ENCODE measurements at regions not wholly inside any gene's neighbourhood (a gene's known extent, or its start where the extent isn't known, plus 50 kb on each side); places are given as distances from the start of the nearest gene placed in this dataset.

DNA sequence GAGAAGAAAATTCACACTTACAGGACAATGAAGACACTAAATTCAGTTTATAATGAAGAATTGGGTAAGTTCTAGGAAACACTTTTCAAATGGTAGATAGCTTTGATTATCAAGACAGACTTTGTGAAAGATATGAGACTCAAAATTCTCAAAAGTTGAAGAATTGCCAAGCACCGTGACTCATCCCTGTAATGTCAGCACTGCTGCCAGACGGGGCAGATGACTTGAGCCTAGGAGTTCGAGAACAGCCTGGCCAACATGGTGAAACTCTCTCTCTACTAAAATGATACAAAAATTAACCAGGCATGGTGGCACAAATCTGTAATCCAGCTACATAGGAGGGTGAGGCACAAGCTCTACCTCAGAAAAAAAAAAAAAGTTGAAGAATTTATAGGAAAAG lies 1820.1 kb upstream of the LRRTM1 start:
- WGBS, 10 experiments, result 0 to 100% (median 89%) methylated on average over 1 to 3 of the region's 3 CpGs; no CpG with 5 or more reads in 1 of the 10 experiments
- in situ Hi-C loops (cut with MboI; ENCODE audit: low pct_unique_long_range_greater_than_20kb in 2 of 9, low sequenced_read_pairs in 9 of 9, unreplicated experiment in 9 of 9), result no loop called here

DNA sequence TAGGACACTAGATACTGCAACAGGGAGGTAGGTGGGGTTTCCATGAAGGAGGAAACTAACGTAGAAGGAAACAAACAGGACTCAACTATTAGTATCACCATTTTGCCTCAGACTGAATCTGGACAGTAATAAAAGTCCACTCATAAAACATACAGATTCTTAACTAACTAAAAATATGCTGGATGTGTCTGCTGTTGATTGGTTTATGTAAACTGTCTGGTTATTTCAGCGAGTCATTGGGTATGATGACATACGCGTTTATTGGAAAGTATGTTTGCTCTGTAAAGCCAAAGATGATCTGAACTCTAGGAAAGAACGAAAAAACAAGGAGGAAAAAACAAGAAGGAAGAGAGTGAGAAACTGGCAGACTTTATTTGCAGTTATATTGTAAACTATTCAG lies 1816.1 kb upstream of the LRRTM1 start:
- in situ Hi-C loops (cut with MboI; ENCODE audit: low pct_unique_long_range_greater_than_20kb in 2 of 9, low sequenced_read_pairs in 9 of 9, unreplicated experiment in 9 of 9), result no loop called here
- ATAC-seq (replicated peaks in 6 of 8), result no peak
- 44 to 100% (median 91%) methylated on average over 1 to 5 of the region's 5 CpGs for WGBS, 10 experiments

More for the DNA sequence above, 1820.1 kb upstream of the LRRTM1 start:
- Histone ChIP-seq H3K4me3 (no peak overlapping the region), H3K4me1 (replicated peaks in 1 of 2) (no peaks in the 10 kb centered on the region), H3K27ac (no peak overlapping the region)
- no peak for ATAC-seq (replicated peaks in 6 of 8)

GRCh38 chr2:82120115-82120514 lies 1815.6 kb upstream of the LRRTM1 start:
- H3K4me3 ChIP-seq, result no peak overlapping the region
- no peaks in the 10 kb centered on the region for H3K4me1 ChIP-seq (replicated peaks in 1 of 2)
- H3K27ac ChIP-seq, result no peak overlapping the region
- in situ Hi-C loops (cut with MboI; ENCODE audit: low pct_unique_long_range_greater_than_20kb in 2 of 9, low sequenced_read_pairs in 9 of 9, unreplicated experiment in 9 of 9), result no loop called here
- 4 to 97% (median 67%) methylated on average over 1 to 2 of the region's 2 CpGs; no CpG with 5 or more reads in 1 of the 10 experiments for WGBS, 10 experiments
- no peak for ATAC-seq (replicated peaks in 6 of 8)

More for the DNA sequence above, 1816.1 kb upstream of the LRRTM1 start:
- H3K4me3 ChIP-seq, result no peak overlapping the region
- H3K27ac ChIP-seq, result no peak overlapping the region
- no peaks in the 10 kb centered on the region for H3K4me1 ChIP-seq (replicated peaks in 1 of 2)

GRCh38 chr2:82109418-82109817 lies 1804.9 kb upstream of the LRRTM1 start:
- no peak for ATAC-seq (replicated peaks in 6 of 8)
- Histone ChIP-seq H3K4me1 (replicated peaks in 1 of 2) (no peaks in the 10 kb centered on the region), H3K4me3 (no peak overlapping the region), H3K27ac (no peak overlapping the region)
- in situ Hi-C loops (cut with MboI; ENCODE audit: low pct_unique_long_range_greater_than_20kb in 2 of 9, low sequenced_read_pairs in 9 of 9, unreplicated experiment in 9 of 9), result no loop called here
- 10 to 100% (median 64%) methylated on average over 1 to 3 of the region's 3 CpGs; no CpG with 5 or more reads in 4 of the 10 experiments for WGBS, 10 experiments

- Histone ChIP-seq H3K27ac (no peak overlapping the region), H3K4me3 (no peak overlapping the region), H3K4me1 (replicated peaks in 1 of 2) (no peaks in the 10 kb centered on the region)
- 29 to 100% (median 86%) methylated on average over 1 of the region's 1 CpG; no CpG with 5 or more reads in 5 of the 10 experiments for WGBS, 10 experiments
- peak in 1 of 8 experiments; percentile 84 for ATAC-seq (replicated peaks in 6 of 8)
- in situ Hi-C loops (cut with MboI; ENCODE audit: low pct_unique_long_range_greater_than_20kb in 2 of 9, low sequenced_read_pairs in 9 of 9, unreplicated experiment in 9 of 9), result no loop called here
These were observed 1794.1 kb upstream of the LRRTM1 start for GRCh38 chr2:82098617-82099016.

DNA sequence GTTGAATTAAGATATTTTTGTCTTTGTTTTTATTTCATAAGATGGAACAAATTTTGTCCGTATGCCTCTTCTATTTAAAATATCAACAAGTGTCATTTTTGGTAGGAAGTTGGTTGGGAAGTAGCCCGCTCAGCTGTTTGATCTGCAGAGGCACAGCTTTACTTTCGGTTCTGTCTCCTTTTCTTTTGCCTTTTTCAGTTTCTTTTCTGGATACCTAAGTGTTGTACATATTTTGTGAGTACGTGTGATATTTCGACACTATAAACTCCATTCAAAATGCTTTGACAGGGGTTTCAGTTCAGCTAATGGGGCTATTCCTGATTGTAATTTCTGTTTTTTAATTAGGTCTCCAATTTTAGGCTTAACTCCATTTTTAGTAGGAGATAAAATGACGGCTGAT lies 1785.0 kb upstream of the LRRTM1 start:
- 4 to 94% (median 67%) methylated on average over 1 to 6 of the region's 6 CpGs; no CpG with 5 or more reads in 1 of the 10 experiments for WGBS, 10 experiments
- H3K4me3 ChIP-seq, result no peak overlapping the region
- in situ Hi-C loops (cut with MboI; ENCODE audit: low pct_unique_long_range_greater_than_20kb in 2 of 9, low sequenced_read_pairs in 9 of 9, unreplicated experiment in 9 of 9), result no loop called here
- peaks cover 0 to 2% of the 10 kb centered on the region in 2 donors for H3K4me1 ChIP-seq (replicated peaks in 1 of 2)
- ATAC-seq (replicated peaks in 6 of 8), result no peak
- H3K27ac ChIP-seq, result no peak overlapping the region

DNA sequence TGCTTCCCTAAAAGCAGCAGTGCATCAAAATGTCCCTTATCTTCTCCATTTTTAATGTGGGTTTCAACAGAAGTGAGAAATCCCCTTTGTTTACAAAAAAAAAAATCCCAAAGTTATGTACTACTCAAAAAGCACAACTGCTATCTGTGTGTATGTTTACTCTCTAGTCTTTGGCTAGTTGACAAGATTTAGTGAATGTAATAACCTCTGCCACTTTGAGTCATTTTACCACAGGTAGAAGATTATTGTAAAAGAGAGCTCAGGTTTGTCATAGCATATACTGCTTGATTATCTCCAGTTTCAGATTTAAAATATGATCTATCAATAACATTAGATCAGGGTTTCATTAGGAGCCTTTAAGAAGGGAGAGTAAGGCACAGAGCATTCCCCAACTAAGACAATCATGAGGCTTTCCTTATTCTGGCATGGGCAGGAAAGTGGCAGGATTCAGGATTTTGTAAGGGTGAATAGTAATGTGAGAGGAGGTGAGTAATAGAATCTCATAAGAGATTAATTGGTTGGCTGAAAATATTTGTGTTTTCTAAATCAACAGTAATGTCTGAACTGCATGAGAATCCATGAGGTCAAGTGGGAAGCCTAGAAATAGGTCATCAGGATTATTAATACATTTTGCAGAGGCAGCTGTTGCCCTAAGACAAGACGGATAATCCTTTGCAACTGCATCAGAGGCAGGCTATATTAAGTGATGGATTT lies 1780.3 kb upstream of the LRRTM1 start:
- in situ Hi-C loops (cut with MboI; ENCODE audit: low pct_unique_long_range_greater_than_20kb in 2 of 9, low sequenced_read_pairs in 9 of 9, unreplicated experiment in 9 of 9), result no loop called here
- 0 to 100% (median 30%) methylated on average over 1 of the region's 1 CpG; no CpG with 5 or more reads in 6 of the 10 experiments for WGBS, 10 experiments
- Histone ChIP-seq H3K4me3 (no peak overlapping the region), H3K4me1 (replicated peaks in 1 of 2) (peaks cover 2 to 3% of the 10 kb centered on the region in 2 donors), H3K27ac (no peak overlapping the region)
- peak in 2 of 8 experiments; percentile 21 to 48 for ATAC-seq (replicated peaks in 6 of 8)

GRCh38 chr2:82075875-82076274 lies 1771.3 kb upstream of the LRRTM1 start:
- Histone ChIP-seq H3K27ac (no peak overlapping the region), H3K4me3 (no peak overlapping the region), H3K4me1 (replicated peaks in 1 of 2) (peaks cover 0 to 10% of the 10 kb centered on the region in 2 donors)
- in situ Hi-C loops (cut with MboI; ENCODE audit: low pct_unique_long_range_greater_than_20kb in 2 of 9, low sequenced_read_pairs in 9 of 9, unreplicated experiment in 9 of 9), result no loop called here
- ATAC-seq (replicated peaks in 6 of 8), result peak in 5 of 8 experiments; percentile 46 to 88 (median 80)
- WGBS, 10 experiments, result 0 to 83% (median 55%) methylated on average over 2 of the region's 2 CpGs; no CpG with 5 or more reads in 1 of the 10 experiments

DNA sequence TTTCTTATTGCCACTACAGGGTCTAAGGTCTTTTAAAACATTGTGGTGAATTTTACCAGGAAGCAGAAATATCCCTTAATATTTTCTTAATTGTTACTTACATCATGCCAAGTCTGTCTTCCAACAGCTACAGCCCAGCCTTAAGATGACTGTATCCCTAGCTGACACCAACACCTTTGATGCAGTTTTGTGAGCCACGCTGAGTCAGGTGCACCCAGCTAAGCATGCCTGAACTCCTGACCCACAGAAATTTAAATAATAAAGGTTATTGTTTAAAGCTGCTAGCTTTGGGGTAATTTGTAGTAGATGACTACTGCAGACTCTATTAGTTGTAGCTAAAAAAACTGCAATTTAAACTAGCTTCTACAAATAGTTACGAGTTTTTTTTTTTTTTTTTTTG lies 1757.9 kb upstream of the LRRTM1 start:
- H3K4me3 ChIP-seq, result no peak overlapping the region
- in situ Hi-C loops (cut with MboI; ENCODE audit: low pct_unique_long_range_greater_than_20kb in 2 of 9, low sequenced_read_pairs in 9 of 9, unreplicated experiment in 9 of 9), result no loop called here
- peaks cover 0 to 6% of the 10 kb centered on the region in 2 donors for H3K4me1 ChIP-seq (replicated peaks in 1 of 2)
- no peak overlapping the region for H3K27ac ChIP-seq
- WGBS, 10 experiments, result 0 to 65% (median 21%) methylated on average over 1 to 2 of the region's 2 CpGs; no CpG with 5 or more reads in 1 of the 10 experiments
- peak in 5 of 8 experiments; percentile 36 to 91 (median 66) for ATAC-seq (replicated peaks in 6 of 8)

- in situ Hi-C loops (cut with MboI; ENCODE audit: low pct_unique_long_range_greater_than_20kb in 2 of 9, low sequenced_read_pairs in 9 of 9, unreplicated experiment in 9 of 9), result no loop called here
- H3K4me3 ChIP-seq, result no peak overlapping the region
- H3K27ac ChIP-seq, result no peak overlapping the region
- no peak for ATAC-seq (replicated peaks in 6 of 8)
- 0 to 89% (median 50%) methylated on average over 1 to 4 of the region's 4 CpGs; no CpG with 5 or more reads in 1 of the 10 experiments for WGBS, 10 experiments
- no peaks in the 10 kb centered on the region for H3K4me1 ChIP-seq (replicated peaks in 1 of 2)
These were observed 1751.3 kb upstream of the LRRTM1 start for GRCh38 chr2:82055846-82056245.

GRCh38 chr2:82043867-82044266 lies 1739.3 kb upstream of the LRRTM1 start:
- no peaks in the 10 kb centered on the region for H3K4me1 ChIP-seq (replicated peaks in 1 of 2)
- 0 to 50% methylated on average over 1 of the region's 2 CpGs; no CpG with 5 or more reads in 8 of the 10 experiments for WGBS, 10 experiments
- in situ Hi-C loops (cut with MboI; ENCODE audit: low pct_unique_long_range_greater_than_20kb in 2 of 9, low sequenced_read_pairs in 9 of 9, unreplicated experiment in 9 of 9), result no loop called here
- H3K27ac ChIP-seq, result no peak overlapping the region
- ATAC-seq (replicated peaks in 6 of 8), result no peak
- H3K4me3 ChIP-seq, result no peak overlapping the region

DNA sequence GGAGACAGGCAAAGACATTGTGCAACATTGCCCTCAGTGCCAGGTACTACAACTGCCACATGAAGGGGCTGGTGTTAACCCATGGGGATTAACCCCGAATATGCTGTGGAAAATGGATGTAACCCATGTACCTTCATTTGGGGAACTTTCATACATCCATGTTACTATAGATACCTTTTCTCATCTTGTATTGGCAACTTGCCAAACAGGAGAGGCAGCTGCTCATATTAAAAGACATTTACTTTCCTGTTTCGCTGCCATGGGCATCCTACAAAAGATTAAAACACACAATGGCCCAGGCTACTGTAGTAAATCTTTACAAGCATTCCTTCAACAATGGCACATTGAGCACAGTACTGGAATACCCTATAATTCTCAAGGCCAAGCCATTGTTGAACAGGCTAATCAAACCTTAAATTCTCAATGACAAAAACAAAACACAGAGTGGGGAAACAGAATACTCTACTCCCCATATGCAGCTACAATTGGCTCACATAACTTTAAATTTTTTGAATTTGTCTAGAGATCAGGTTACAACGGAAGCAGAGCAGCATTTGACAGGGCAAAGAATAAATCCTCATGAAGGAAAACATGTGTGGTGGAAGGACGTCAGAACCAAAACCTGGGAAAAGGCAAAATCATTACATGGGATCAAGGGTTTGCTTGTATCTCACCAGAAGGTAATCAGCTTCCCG lies 1723.5 kb upstream of the LRRTM1 start:
- in situ Hi-C loops (cut with MboI; ENCODE audit: low pct_unique_long_range_greater_than_20kb in 2 of 9, low sequenced_read_pairs in 9 of 9, unreplicated experiment in 9 of 9), result no loop called here
- WGBS, 10 experiments, result 0 to 88% (median 67%) methylated on average over 1 to 5 of the region's 5 CpGs; no CpG with 5 or more reads in 1 of the 10 experiments
- Histone ChIP-seq H3K4me1 (replicated peaks in 1 of 2) (no peaks in the 10 kb centered on the region), H3K27ac (no peak overlapping the region), H3K4me3 (no peak overlapping the region)
- peak in 1 of 8 experiments; percentile 31 for ATAC-seq (replicated peaks in 6 of 8)

DNA sequence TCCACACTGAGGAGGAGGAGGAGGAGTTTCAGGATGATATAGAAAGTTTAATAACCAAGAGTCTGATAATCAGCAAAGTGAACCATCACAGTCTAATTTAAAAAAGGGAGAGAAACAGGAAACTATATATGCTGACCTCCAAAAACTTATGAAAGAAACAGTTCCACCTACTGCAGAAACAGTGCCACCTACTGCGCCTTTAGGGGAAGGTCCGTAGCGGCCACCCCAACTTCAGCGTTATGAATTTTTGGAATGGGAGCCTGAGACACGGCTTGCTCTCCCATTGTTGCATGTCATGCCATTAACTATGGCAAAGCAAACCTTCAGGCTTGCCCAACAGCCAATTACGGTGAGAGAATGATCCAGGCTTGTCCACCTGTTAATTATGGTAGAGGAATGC lies 1719.2 kb upstream of the LRRTM1 start:
- WGBS, 10 experiments, result 0 to 100% (median 56%) methylated on average over 1 to 6 of the region's 6 CpGs; no CpG with 5 or more reads in 2 of the 10 experiments
- Histone ChIP-seq H3K27ac (no peak overlapping the region), H3K4me1 (replicated peaks in 1 of 2) (no peaks in the 10 kb centered on the region), H3K4me3 (no peak overlapping the region)
- ATAC-seq (replicated peaks in 6 of 8), result no peak
- in situ Hi-C loops (cut with MboI; ENCODE audit: low pct_unique_long_range_greater_than_20kb in 2 of 9, low sequenced_read_pairs in 9 of 9, unreplicated experiment in 9 of 9), result no loop called here

Data from motor neuron (in vitro differentiated cells).